Tibial nerve (tissue), 4 donors: ENCODE measurements at regions not wholly inside any gene's neighbourhood (a gene's known extent, or its start where the extent isn't known, plus 50 kb on each side); places are given as distances from the start of the nearest gene placed in this dataset.

Experiments used
- EP300 ChIP-seq, 2 donors: sonication (generic); formaldehyde crosslinking; IDR thresholded peaks; one replicate each; pipeline ENCODE4 v1.6.1; 2017; ENCODE audit warnings: antibody characterized with exemption in 2 of 2, mild to moderate bottlenecking in 1 of 2
- TF ChIP-seq, protein P1 (sequence below), 5 experiments: fragments of 200-600 bp in 3 of 5; fragments of 450-650 bp in 2 of 5; sonication (generic) in 3 of 5; IDR thresholded peaks; one replicate each; pipeline ENCODE4 v1.5.1; 2016 to 2019; ENCODE audit warnings: antibody characterized with exemption in 5 of 5, mild to moderate bottlenecking in 3 of 5, moderate library complexity in 2 of 5

DNA sequence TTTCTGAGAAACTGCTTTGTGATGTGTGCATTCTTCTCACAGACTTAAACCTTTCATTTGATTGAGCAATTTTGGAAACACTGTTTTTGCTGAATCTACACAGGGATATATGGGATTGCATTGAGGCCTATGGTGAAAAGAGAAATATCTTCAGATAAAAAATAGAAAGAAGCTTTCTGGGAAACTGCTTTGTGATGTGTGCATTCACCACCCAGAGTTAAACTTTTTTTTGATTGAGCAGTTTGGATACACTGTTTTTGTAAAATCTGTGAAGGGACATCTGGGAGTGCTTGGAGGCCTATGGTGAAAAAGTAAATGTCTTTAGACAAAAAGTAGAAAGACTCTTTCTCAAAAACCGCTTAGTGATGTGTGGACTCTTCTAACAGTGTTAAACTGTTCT is 1683.8 kb downstream of the UQCRFS1 start:
- TF ChIP-seq, protein P1, sequence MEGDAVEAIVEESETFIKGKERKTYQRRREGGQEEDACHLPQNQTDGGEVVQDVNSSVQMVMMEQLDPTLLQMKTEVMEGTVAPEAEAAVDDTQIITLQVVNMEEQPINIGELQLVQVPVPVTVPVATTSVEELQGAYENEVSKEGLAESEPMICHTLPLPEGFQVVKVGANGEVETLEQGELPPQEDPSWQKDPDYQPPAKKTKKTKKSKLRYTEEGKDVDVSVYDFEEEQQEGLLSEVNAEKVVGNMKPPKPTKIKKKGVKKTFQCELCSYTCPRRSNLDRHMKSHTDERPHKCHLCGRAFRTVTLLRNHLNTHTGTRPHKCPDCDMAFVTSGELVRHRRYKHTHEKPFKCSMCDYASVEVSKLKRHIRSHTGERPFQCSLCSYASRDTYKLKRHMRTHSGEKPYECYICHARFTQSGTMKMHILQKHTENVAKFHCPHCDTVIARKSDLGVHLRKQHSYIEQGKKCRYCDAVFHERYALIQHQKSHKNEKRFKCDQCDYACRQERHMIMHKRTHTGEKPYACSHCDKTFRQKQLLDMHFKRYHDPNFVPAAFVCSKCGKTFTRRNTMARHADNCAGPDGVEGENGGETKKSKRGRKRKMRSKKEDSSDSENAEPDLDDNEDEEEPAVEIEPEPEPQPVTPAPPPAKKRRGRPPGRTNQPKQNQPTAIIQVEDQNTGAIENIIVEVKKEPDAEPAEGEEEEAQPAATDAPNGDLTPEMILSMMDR (IDR thresholded peaks at IDR 0.05): no peak
- TF ChIP-seq EP300 (IDR thresholded peaks at IDR 0.05): no peak
